Osteocyte (in vitro differentiated cells): ENCODE measurements at regions not wholly inside any gene's neighbourhood (a gene's known extent, or its start where the extent isn't known, plus 50 kb on each side); places are given as distances from the start of the nearest gene placed in this dataset.

Experiments used
- DNase-seq: peaks from one replicate; pipeline ENCODE4 v3.0.0; 2021; ENCODE audit warnings: mixed read lengths; ENCODE audit not compliant: unreplicated experiment; ENCODE audit errors: extremely low spot score
- H3K27ac Mint-ChIP-seq: one replicate; pipeline ENCODE4 v1.8.0; 2021; ENCODE audit warnings: mild to moderate bottlenecking, mixed read lengths; ENCODE audit not compliant: unreplicated experiment
- H3K27me3 Mint-ChIP-seq: one replicate; pipeline ENCODE4 v1.8.0; 2021; ENCODE audit warnings: mixed read lengths; ENCODE audit not compliant: unreplicated experiment
- H3K36me3 Mint-ChIP-seq: one replicate; pipeline ENCODE4 v1.8.0; 2021; ENCODE audit warnings: mixed read lengths; ENCODE audit not compliant: unreplicated experiment
- H3K4me1 Mint-ChIP-seq: one replicate; pipeline ENCODE4 v1.8.0; 2021; ENCODE audit warnings: mixed read lengths; ENCODE audit not compliant: unreplicated experiment
- H3K4me3 Mint-ChIP-seq: one replicate; pipeline ENCODE4 v1.8.0; 2021; ENCODE audit warnings: mild to moderate bottlenecking, moderate library complexity, mixed read lengths; ENCODE audit not compliant: unreplicated experiment
- H3K9me3 Mint-ChIP-seq: one replicate; pipeline ENCODE4 v1.8.0; 2021; ENCODE audit warnings: mixed read lengths; ENCODE audit not compliant: unreplicated experiment
- CTCF ChIP-seq: fragments of 200-600 bp; sonication (generic); IDR thresholded peaks from 2 replicates; pipeline ENCODE4 v1.5.0; 2021; ENCODE audit warnings: antibody characterized with exemption, mild to moderate bottlenecking, moderate library complexity

DNA sequence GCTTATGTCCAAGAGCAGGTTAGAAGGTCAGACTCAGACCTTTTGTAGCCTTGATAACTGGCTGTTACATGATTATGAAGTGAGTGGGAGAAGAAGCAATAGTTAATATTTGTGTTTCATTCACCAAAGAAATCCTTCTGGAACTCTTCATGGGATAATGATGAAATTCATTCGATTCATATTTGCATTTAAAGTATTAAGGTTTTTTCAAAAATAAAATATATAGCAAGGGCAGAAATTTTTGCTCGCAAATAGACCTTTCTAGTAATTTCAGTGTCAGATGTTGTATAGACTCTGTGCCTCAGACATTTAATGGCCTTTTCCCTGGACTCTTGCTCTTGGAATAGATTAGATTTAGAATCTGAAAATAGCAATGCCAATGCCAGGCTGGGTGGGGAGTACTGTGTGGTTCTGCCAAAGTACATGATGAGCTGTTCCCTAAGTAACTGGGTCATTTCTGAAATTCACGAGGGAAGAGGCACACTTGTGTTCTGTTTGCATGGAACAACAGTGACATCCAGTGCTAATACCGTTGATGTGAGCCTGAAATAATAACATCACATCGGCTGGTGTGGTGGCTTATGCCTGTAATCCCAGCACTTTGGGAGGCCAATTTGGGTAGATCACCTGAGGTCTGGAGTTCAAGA, 119.2 kb downstream of the MBL2 start:
- Mint-ChIP-seq H3K27me3 (peaks cover 7% of the 10 kb centered on the region), H3K4me1 (peaks cover 17% of the 10 kb centered on the region)

DNA sequence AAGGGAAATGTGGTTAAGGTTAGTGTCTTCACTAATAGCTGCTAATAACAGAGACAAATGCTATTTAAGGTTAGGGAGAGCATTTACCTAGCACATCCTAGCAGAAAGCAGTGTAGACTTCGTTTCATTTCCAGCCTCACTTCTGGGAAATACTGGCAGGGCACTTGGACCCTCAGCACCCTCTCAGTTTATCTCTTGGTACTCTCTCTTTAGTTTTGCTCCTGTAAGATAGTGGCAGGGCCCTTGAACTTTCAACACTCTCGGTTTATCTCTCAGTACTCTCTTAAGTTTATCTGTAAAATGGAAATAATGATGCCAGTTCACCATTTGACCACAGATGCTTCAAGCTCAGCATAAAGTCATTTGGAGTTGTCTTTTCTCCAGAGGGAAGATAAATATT, 118.4 kb downstream of the MBL2 start:
- H3K36me3 Mint-ChIP-seq, result no peaks in the 10 kb centered on the region
- no peak for DNase-seq
- no peak overlapping the region for H3K4me3 Mint-ChIP-seq
- TF ChIP-seq CTCF, result no peak
- peaks cover 17% of the 10 kb centered on the region for H3K4me1 Mint-ChIP-seq
- H3K9me3 Mint-ChIP-seq, result no peaks in the 10 kb centered on the region
- no peak overlapping the region for H3K27ac Mint-ChIP-seq
- H3K27me3 Mint-ChIP-seq, result peaks cover 4% of the 10 kb centered on the region

More for the DNA sequence above, 119.2 kb downstream of the MBL2 start:
- no peaks in the 10 kb centered on the region for H3K9me3 Mint-ChIP-seq
- no peak for DNase-seq
- no peak overlapping the region for H3K4me3 Mint-ChIP-seq
- no peak overlapping the region for H3K27ac Mint-ChIP-seq
- no peak for TF ChIP-seq CTCF
- H3K36me3 Mint-ChIP-seq, result no peaks in the 10 kb centered on the region

DNA sequence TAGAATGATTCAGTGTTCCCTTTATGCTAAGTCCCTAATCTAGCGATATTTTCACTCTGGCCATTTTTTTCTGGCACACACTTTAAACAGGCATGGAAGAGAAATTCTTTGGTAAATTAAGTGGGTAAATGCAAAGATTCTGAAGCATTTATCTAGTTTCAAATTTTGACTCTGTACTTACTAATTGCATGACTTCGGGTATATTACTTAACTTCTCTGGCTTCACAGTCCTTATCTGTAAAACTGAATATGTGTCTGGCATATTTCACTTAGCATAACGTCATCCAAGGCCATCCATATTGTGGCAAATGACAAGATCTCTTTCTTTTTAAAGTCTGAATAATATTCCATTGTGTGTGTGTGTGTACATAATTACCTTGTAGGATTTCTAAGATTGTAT, 114.5 kb downstream of the MBL2 start:
- no peaks in the 10 kb centered on the region for H3K27me3 Mint-ChIP-seq
- no peak overlapping the region for H3K27ac Mint-ChIP-seq
- DNase-seq, result no peak
- H3K9me3 Mint-ChIP-seq, result no peaks in the 10 kb centered on the region
- peaks cover under 1% of the 10 kb centered on the region for H3K4me1 Mint-ChIP-seq
- H3K4me3 Mint-ChIP-seq, result no peak overlapping the region
- no peak for TF ChIP-seq CTCF
- H3K36me3 Mint-ChIP-seq, result no peaks in the 10 kb centered on the region

GRCh38 chr10:52659085-52659484, 113.5 kb downstream of the MBL2 start:
- no peak overlapping the region for H3K27ac Mint-ChIP-seq
- H3K36me3 Mint-ChIP-seq, result no peaks in the 10 kb centered on the region
- DNase-seq, result no peak
- no peak overlapping the region for H3K4me3 Mint-ChIP-seq
- no peaks in the 10 kb centered on the region for H3K9me3 Mint-ChIP-seq
- H3K4me1 Mint-ChIP-seq, result no peaks in the 10 kb centered on the region
- no peak for TF ChIP-seq CTCF
- H3K27me3 Mint-ChIP-seq, result no peaks in the 10 kb centered on the region

DNA sequence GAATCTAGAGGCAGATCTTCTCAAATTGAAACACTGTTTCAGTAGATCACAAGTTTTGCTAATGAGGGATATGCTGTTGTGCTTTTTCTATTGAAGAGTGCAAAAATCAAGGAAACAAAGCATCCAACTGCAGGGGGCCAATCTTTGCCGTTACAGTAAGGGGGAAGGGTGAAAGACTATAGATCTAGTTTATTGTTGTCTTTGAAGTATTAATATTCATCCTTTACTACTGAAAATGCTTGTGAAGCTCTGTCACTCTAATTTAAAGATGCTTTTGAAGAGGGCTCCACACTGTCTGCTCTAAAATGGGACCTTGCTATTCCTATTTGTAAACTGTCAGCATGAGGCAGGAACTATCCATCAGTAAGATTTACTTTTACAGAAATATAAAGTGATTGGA, 110.3 kb downstream of the MBL2 start:
- H3K9me3 Mint-ChIP-seq, result peaks cover 19% of the 10 kb centered on the region
- H3K4me3 Mint-ChIP-seq, result no peak overlapping the region
- H3K27ac Mint-ChIP-seq, result no peak overlapping the region
- DNase-seq, result no peak
- TF ChIP-seq CTCF, result no peak
- H3K4me1 Mint-ChIP-seq, result no peaks in the 10 kb centered on the region
- H3K27me3 Mint-ChIP-seq, result peaks cover 3% of the 10 kb centered on the region
- H3K36me3 Mint-ChIP-seq, result peaks cover 3% of the 10 kb centered on the region
